Neural crest cell (in vitro differentiated cells): ENCODE measurements at regions not wholly inside any gene's neighbourhood (a gene's known extent, or its start where the extent isn't known, plus 50 kb on each side); places are given as distances from the start of the nearest gene placed in this dataset.

Experiments used
- DNase-seq: peaks from one replicate; pipeline ENCODE4 v3.0.0; 2021; ENCODE audit warnings: low read depth, mixed read lengths, low spot score
- H3K27ac Mint-ChIP-seq: one replicate; pipeline ENCODE4 v1.8.0; 2021; ENCODE audit warnings: mild to moderate bottlenecking, mixed read lengths; ENCODE audit not compliant: unreplicated experiment
- H3K27me3 Mint-ChIP-seq: 2 replicates; pipeline ENCODE4 v1.8.0; 2021; ENCODE audit warnings: low read depth, mild to moderate bottlenecking, mixed read lengths
- H3K36me3 Mint-ChIP-seq: 2 replicates; pipeline ENCODE4 v1.8.0; 2021; ENCODE audit warnings: low read depth, mild to moderate bottlenecking, mixed read lengths
- H3K4me1 Mint-ChIP-seq: 2 replicates; pipeline ENCODE4 v1.8.0; 2021; ENCODE audit warnings: mixed read lengths
- H3K4me3 Mint-ChIP-seq: one replicate; pipeline ENCODE4 v1.8.0; 2021; ENCODE audit warnings: mild to moderate bottlenecking, mixed read lengths
- H3K9me3 Mint-ChIP-seq: 2 replicates; pipeline ENCODE4 v1.8.0; 2021; ENCODE audit warnings: mixed read lengths
- TF ChIP-seq, protein P1 (sequence below): fragments of 200-600 bp; sonication (generic); conservative IDR thresholded peaks from 2 replicates; pipeline ENCODE4 v1.5.0; 2021; ENCODE audit warnings: antibody characterized with exemption, mild to moderate bottlenecking

- Mint-ChIP-seq H3K4me3 (no peak overlapping the region), H3K9me3 (no peaks in the 10 kb centered on the region), H3K4me1 (no peaks in the 10 kb centered on the region), H3K27ac (no peak overlapping the region), H3K27me3 (peaks cover 33% of the 10 kb centered on the region), H3K36me3 (no peaks in the 10 kb centered on the region)
- DNase-seq, result no peak
- TF ChIP-seq, protein P1, sequence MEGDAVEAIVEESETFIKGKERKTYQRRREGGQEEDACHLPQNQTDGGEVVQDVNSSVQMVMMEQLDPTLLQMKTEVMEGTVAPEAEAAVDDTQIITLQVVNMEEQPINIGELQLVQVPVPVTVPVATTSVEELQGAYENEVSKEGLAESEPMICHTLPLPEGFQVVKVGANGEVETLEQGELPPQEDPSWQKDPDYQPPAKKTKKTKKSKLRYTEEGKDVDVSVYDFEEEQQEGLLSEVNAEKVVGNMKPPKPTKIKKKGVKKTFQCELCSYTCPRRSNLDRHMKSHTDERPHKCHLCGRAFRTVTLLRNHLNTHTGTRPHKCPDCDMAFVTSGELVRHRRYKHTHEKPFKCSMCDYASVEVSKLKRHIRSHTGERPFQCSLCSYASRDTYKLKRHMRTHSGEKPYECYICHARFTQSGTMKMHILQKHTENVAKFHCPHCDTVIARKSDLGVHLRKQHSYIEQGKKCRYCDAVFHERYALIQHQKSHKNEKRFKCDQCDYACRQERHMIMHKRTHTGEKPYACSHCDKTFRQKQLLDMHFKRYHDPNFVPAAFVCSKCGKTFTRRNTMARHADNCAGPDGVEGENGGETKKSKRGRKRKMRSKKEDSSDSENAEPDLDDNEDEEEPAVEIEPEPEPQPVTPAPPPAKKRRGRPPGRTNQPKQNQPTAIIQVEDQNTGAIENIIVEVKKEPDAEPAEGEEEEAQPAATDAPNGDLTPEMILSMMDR, result no peak
Measured at GRCh38 chr1:103941086-103941485, 191.4 kb downstream of the AMY1C start.

DNA sequence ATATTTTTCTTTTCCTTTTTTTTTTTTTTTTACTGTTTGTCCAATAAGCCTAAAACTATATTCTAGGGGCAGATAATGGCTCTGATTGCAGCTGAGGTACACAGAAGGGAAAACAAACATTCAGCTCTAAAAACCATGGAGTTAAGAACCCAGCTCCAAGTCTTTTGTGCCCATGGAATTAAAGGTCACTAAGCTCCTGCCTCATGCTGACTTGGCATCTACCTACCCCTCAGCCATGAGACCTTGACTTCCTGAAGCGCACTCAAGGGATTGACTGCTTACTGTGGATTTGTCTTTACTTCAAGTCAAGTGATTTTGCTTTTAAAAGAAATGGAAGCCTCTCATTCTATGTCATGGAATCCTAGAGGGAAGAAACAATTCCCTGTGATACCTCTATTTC is 192.3 kb downstream of the AMY1C start:
- H3K36me3 Mint-ChIP-seq, result no peaks in the 10 kb centered on the region
- DNase-seq, result no peak
- TF ChIP-seq, protein P1, result no peak
- H3K27ac Mint-ChIP-seq, result no peak overlapping the region
- H3K4me1 Mint-ChIP-seq, result no peaks in the 10 kb centered on the region
- no peaks in the 10 kb centered on the region for H3K9me3 Mint-ChIP-seq
- H3K4me3 Mint-ChIP-seq, result no peak overlapping the region
- H3K27me3 Mint-ChIP-seq, result peaks cover 33% of the 10 kb centered on the region

GRCh38 chr1:103945774-103946173 is 196.1 kb downstream of the AMY1C start:
- H3K4me3 Mint-ChIP-seq, result no peak overlapping the region
- TF ChIP-seq, protein P1, result no peak
- no peaks in the 10 kb centered on the region for H3K36me3 Mint-ChIP-seq
- no peak for DNase-seq
- no peaks in the 10 kb centered on the region for H3K9me3 Mint-ChIP-seq
- H3K27ac Mint-ChIP-seq, result no peak overlapping the region
- H3K4me1 Mint-ChIP-seq, result no peaks in the 10 kb centered on the region
- H3K27me3 Mint-ChIP-seq, result peaks cover 47% of the 10 kb centered on the region

DNA sequence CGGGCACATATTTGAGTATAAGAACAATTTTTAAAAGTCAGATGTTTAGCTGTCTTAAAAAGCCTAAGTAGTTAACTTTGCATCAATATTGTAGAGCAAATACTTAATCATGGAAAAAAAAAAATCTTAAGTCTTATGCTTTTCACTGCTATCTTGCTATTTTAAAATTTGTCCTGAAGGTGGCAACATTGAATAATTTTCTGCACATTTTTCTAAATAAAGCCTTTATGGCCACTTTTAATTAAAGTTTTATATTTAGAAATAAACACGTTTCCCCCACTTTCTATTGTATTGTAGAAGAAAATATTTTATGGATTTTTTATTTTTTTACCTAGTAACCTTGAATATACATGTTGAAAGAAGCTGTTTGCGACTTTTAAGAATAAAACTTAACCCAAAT is 198.8 kb downstream of the AMY1C start:
- Mint-ChIP-seq H3K27me3 (peaks cover 46% of the 10 kb centered on the region), H3K9me3 (no peaks in the 10 kb centered on the region), H3K4me3 (no peak overlapping the region), H3K4me1 (no peaks in the 10 kb centered on the region), H3K27ac (no peak overlapping the region), H3K36me3 (no peaks in the 10 kb centered on the region)
- TF ChIP-seq, protein P1, result peak; percentile 64
- no peak for DNase-seq

- H3K4me1 Mint-ChIP-seq, result no peaks in the 10 kb centered on the region
- no peaks in the 10 kb centered on the region for H3K9me3 Mint-ChIP-seq
- peaks cover 40% of the 10 kb centered on the region for H3K27me3 Mint-ChIP-seq
- TF ChIP-seq, protein P1, result no peak
- H3K36me3 Mint-ChIP-seq, result no peaks in the 10 kb centered on the region
- no peak overlapping the region for H3K27ac Mint-ChIP-seq
- H3K4me3 Mint-ChIP-seq, result no peak overlapping the region
- DNase-seq, result no peak
Measured at GRCh38 chr1:103949779-103950178, 200.1 kb downstream of the AMY1C start.

- no peak for DNase-seq
- TF ChIP-seq, protein P1, result no peak
- Mint-ChIP-seq H3K27ac (no peak overlapping the region), H3K4me3 (no peak overlapping the region), H3K36me3 (no peaks in the 10 kb centered on the region), H3K4me1 (no peaks in the 10 kb centered on the region), H3K27me3 (peaks cover 35% of the 10 kb centered on the region), H3K9me3 (no peaks in the 10 kb centered on the region)
Measured at GRCh38 chr1:103953386-103953785, 203.7 kb downstream of the AMY1C start.
